Transverse colon (tissue), 4 donors: ENCODE measurements at regions not wholly inside any gene's neighbourhood (a gene's known extent, or its start where the extent isn't known, plus 50 kb on each side); places are given as distances from the start of the nearest gene placed in this dataset.

Experiments
- POLR2A ChIP-seq: fragments of 450-650 bp; IDR thresholded peaks from one replicate; pipeline ENCODE4 v1.6.1; 2016; ENCODE audit warnings: antibody characterized with exemption, mild to moderate bottlenecking, moderate library complexity
- POLR2AphosphoS5 ChIP-seq, 3 donors: sonication (generic); formaldehyde crosslinking; IDR thresholded peaks; one replicate each; pipeline ENCODE4 v1.6.1; 2016; ENCODE audit warnings: antibody characterized with exemption in 3 of 3
- TF ChIP-seq, protein P1 (sequence below), 5 experiments: fragments of 200-600 bp in 3 of 5; fragments of 450-650 bp in 2 of 5; sonication (generic) in 3 of 5; IDR thresholded peaks; 1 replicate in 2 of 5; 2 replicates in 3 of 5; pipeline ENCODE4 v1.5.1; 2016 to 2017; ENCODE audit warnings: antibody characterized with exemption in 5 of 5, inconsistent platforms in 3 of 5, mild to moderate bottlenecking in 2 of 5, moderate library complexity in 1 of 5

DNA sequence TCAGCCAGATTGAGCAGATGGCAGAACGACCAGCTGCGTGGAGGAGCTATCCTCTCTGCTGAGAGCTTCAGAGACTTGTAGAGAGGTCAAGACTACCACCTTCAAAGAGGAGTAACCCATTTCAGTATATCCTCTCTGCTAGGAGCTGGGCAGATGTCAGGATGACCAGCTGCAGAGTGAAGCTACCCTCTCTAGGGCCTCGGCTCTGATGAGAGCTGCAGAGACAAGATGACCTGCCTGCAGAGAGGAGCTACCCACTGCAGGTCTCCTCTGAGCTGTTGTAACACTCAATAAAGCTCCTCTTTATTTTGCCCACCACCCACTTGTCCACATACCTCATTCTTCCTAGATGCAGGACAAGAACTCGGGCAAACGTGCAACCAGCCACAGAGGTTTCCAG, 1522.7 kb downstream of the OTOL1 start:
- no peak for TF ChIP-seq POLR2AphosphoS5 (IDR thresholded peaks at IDR 0.05)
- TF ChIP-seq, protein P1, sequence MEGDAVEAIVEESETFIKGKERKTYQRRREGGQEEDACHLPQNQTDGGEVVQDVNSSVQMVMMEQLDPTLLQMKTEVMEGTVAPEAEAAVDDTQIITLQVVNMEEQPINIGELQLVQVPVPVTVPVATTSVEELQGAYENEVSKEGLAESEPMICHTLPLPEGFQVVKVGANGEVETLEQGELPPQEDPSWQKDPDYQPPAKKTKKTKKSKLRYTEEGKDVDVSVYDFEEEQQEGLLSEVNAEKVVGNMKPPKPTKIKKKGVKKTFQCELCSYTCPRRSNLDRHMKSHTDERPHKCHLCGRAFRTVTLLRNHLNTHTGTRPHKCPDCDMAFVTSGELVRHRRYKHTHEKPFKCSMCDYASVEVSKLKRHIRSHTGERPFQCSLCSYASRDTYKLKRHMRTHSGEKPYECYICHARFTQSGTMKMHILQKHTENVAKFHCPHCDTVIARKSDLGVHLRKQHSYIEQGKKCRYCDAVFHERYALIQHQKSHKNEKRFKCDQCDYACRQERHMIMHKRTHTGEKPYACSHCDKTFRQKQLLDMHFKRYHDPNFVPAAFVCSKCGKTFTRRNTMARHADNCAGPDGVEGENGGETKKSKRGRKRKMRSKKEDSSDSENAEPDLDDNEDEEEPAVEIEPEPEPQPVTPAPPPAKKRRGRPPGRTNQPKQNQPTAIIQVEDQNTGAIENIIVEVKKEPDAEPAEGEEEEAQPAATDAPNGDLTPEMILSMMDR (IDR thresholded peaks at IDR 0.05) = no peak
- no peak for TF ChIP-seq POLR2A
